Mammary epithelial cell (primary cell): ENCODE measurements at regions not wholly inside any gene's neighbourhood (a gene's known extent, or its start where the extent isn't known, plus 50 kb on each side); places are given as distances from the start of the nearest gene placed in this dataset.
"Not testable (repeated sequence)": the region's sequence is repeated elsewhere in the genome, so short reads cannot be mapped to it uniquely, and the experiment has no call there.

ENCODE experiments used
- CTCF ChIP-seq, 2 donors: IDR thresholded peaks in 1 of 2; conservative IDR thresholded peaks in 1 of 2; 2 replicates each; pipeline ENCODE4 v1.5.1; 2011 to 2012; ENCODE audit warnings: inconsistent platforms in 2 of 2, low read length in 2 of 2, mild to moderate bottlenecking in 2 of 2, control low read depth in 1 of 2, low read depth in 1 of 2; ENCODE audit not compliant: insufficient read depth in 1 of 2; ENCODE audit errors: extremely low read depth in 1 of 2
- EZH2 ChIP-seq: IDR thresholded peaks from 2 replicates; pipeline ENCODE4 v1.6.1; 2012; ENCODE audit warnings: low read length, inconsistent platforms, borderline replicate concordance

DNA sequence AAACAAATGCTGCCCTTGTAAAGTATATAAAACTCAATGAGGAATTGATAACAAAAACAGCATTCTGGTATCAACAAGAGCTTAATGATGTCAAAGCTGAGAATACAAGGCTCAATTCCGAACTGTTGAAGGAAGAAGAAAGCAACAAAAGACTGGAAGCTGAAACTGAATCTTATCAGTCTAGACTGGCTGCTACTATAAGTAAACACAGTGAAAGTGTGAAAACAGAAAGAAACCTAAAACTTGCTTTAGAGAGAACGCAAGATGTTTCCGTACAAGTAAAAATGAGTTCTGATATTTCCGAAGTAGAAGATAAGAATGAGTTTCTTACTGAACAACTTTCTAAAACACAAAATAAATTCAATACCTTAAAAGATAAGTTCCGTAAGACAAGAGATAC lies 1167.7 kb downstream of the FOXD4L5 start:
- TF ChIP-seq CTCF (conservative IDR thresholded peaks at IDR 0.05 in 1 of 2, IDR thresholded peaks at IDR 0.05 in 1 of 2; ENCODE audit: extremely low read depth in 1 of 2, insufficient read depth in 1 of 2, low read depth in 1 of 2, low read length in 2 of 2); EZH2: not testable (repeated sequence)
